ENCODE measurements at regions not wholly inside any gene's neighbourhood (a gene's known extent, or its start where the extent isn't known, plus 50 kb on each side); places are given as distances from the start of the nearest gene placed in this dataset.

DNA sequence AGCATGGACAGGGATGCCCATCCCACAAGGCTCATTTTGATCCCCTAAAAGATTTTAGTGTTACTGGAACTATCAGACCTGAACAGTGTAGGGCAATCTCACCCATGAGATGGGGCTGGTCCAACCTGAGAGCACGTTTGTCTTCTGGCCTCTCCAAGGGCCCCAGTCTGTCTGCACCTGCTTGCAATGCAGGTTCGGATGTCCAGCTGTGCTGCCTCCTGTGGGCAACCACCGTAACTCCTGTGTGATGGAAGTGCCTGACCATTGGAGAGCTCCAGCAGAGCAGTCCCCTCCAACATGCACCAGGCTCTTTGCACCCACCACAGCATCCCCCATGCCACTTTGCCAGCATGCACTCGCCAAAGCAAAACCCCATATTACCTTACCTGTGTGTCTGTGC, 290.1 kb upstream of the KCND2 start:
- no peaks in the 10 kb centered on the region for H3K9me3 ChIP-seq (ENCODE audit: insufficient read depth, low read depth)
- no peak for DNase-seq
- H3K36me3 ChIP-seq (ENCODE audit: low read depth) = no peaks in the 10 kb centered on the region
- ChIA-PET POLR2A (ENCODE audit: unreplicated experiment) (no interaction called here), CTCF (no interaction called here)
- BruUV-seq (replicated peaks) = no TSS peak
- H3K4me1 ChIP-seq (replicated peaks; ENCODE audit: insufficient read depth) = no peaks in the 10 kb centered on the region
- TF ChIP-seq, protein P1, sequence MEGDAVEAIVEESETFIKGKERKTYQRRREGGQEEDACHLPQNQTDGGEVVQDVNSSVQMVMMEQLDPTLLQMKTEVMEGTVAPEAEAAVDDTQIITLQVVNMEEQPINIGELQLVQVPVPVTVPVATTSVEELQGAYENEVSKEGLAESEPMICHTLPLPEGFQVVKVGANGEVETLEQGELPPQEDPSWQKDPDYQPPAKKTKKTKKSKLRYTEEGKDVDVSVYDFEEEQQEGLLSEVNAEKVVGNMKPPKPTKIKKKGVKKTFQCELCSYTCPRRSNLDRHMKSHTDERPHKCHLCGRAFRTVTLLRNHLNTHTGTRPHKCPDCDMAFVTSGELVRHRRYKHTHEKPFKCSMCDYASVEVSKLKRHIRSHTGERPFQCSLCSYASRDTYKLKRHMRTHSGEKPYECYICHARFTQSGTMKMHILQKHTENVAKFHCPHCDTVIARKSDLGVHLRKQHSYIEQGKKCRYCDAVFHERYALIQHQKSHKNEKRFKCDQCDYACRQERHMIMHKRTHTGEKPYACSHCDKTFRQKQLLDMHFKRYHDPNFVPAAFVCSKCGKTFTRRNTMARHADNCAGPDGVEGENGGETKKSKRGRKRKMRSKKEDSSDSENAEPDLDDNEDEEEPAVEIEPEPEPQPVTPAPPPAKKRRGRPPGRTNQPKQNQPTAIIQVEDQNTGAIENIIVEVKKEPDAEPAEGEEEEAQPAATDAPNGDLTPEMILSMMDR (conservative IDR thresholded peaks at IDR 0.05) = no peak
- TF ChIP-seq EZH2 (IDR thresholded peaks at IDR 0.05; ENCODE audit: low read depth) = no peak
- no peak overlapping the region for H3K27ac ChIP-seq
- intact Hi-C loops (cut with micrococcal nuclease; ENCODE audit: unreplicated experiment) = no loop called here
- H3K4me3 ChIP-seq = no peak overlapping the region
- H3K9me2 ChIP-seq (ENCODE audit: insufficient read depth) = no peaks in the 10 kb centered on the region
- no peaks in the 10 kb centered on the region for H3K27me3 ChIP-seq (ENCODE audit: insufficient read depth, low read depth)
- no peaks in the 10 kb centered on the region for H3F3A ChIP-seq (ENCODE audit: insufficient read depth, low read depth)
- H3K4me2 ChIP-seq = no peak overlapping the region
- no peaks in the 10 kb centered on the region for H4K20me1 ChIP-seq (ENCODE audit: insufficient read depth)
- no peaks in the 10 kb centered on the region for H3K79me2 ChIP-seq (ENCODE audit: low read depth)
- H2AFZ ChIP-seq = no peak overlapping the region

DNA sequence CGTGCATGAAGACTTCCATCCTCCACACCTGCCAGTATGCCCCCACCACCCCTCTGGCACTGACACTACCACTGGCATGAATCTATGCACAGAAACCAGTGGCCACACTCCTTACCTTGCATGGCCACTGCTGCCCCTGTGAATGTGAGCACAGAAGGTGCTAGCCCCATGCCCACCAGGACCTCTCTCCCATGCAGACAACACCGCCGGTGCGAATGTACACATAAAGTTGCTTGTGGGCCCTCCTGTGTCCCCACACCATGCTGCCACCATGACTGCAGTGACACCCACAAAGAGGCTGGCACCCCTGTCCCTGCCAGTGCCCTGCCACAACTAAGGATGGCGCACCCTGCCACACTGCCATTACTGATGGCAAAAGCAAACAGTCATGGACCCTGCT, 289.5 kb upstream of the KCND2 start:
- H3K4me1 ChIP-seq (replicated peaks; ENCODE audit: insufficient read depth) = no peaks in the 10 kb centered on the region
- H2AFZ ChIP-seq = no peak overlapping the region
- no peaks in the 10 kb centered on the region for H3K36me3 ChIP-seq (ENCODE audit: low read depth)
- no peaks in the 10 kb centered on the region for H3F3A ChIP-seq (ENCODE audit: insufficient read depth, low read depth)
- no peak for DNase-seq
- H3K9me3 ChIP-seq (ENCODE audit: insufficient read depth, low read depth) = no peaks in the 10 kb centered on the region
- H4K20me1 ChIP-seq (ENCODE audit: insufficient read depth) = no peaks in the 10 kb centered on the region
- TF ChIP-seq, protein P1 (conservative IDR thresholded peaks at IDR 0.05) = no peak
- TF ChIP-seq EZH2 (IDR thresholded peaks at IDR 0.05; ENCODE audit: low read depth) = no peak
- ChIA-PET CTCF (no interaction called here), POLR2A (ENCODE audit: unreplicated experiment) (no interaction called here)
- no peaks in the 10 kb centered on the region for H3K27me3 ChIP-seq (ENCODE audit: insufficient read depth, low read depth)
- no peak overlapping the region for H3K27ac ChIP-seq
- no peaks in the 10 kb centered on the region for H3K79me2 ChIP-seq (ENCODE audit: low read depth)
- H3K9me2 ChIP-seq (ENCODE audit: insufficient read depth) = no peaks in the 10 kb centered on the region
- intact Hi-C loops (cut with micrococcal nuclease; ENCODE audit: unreplicated experiment) = no loop called here
- no peak overlapping the region for H3K4me2 ChIP-seq
- no TSS peak for BruUV-seq (replicated peaks)
- no peak overlapping the region for H3K4me3 ChIP-seq

- H3K36me3 ChIP-seq (ENCODE audit: low read depth) = no peaks in the 10 kb centered on the region
- no peak overlapping the region for H3K4me3 ChIP-seq
- H3K79me2 ChIP-seq (ENCODE audit: low read depth) = no peaks in the 10 kb centered on the region
- no peak overlapping the region for H2AFZ ChIP-seq
- H3F3A ChIP-seq (ENCODE audit: insufficient read depth, low read depth) = no peaks in the 10 kb centered on the region
- no peak for DNase-seq
- no peaks in the 10 kb centered on the region for H3K9me3 ChIP-seq (ENCODE audit: insufficient read depth, low read depth)
- TF ChIP-seq, protein P1 (conservative IDR thresholded peaks at IDR 0.05) = no peak
- TF ChIP-seq EZH2 (IDR thresholded peaks at IDR 0.05; ENCODE audit: low read depth) = no peak
- BruUV-seq (replicated peaks) = no TSS peak
- no peaks in the 10 kb centered on the region for H3K9me2 ChIP-seq (ENCODE audit: insufficient read depth)
- H3K4me1 ChIP-seq (replicated peaks; ENCODE audit: insufficient read depth) = no peaks in the 10 kb centered on the region
- POLR2A ChIA-PET (ENCODE audit: unreplicated experiment) = interaction anchor here (0.6 kb wide), 1 partner anchor 8 kb away, joined by 7 read pairs; no protein-coding TSS in a partner anchor
- H3K27me3 ChIP-seq (ENCODE audit: insufficient read depth, low read depth) = no peaks in the 10 kb centered on the region
- no peak overlapping the region for H3K27ac ChIP-seq
- intact Hi-C loops (cut with micrococcal nuclease; ENCODE audit: unreplicated experiment) = no loop called here
- no peaks in the 10 kb centered on the region for H4K20me1 ChIP-seq (ENCODE audit: insufficient read depth)
- no peak overlapping the region for H3K4me2 ChIP-seq
- CTCF ChIA-PET = no interaction called here
Measured at GRCh38 chr7:119984247-119984646, 288.7 kb upstream of the KCND2 start.
